ENCODE measurements at regions not wholly inside any gene's neighbourhood (a gene's known extent, or its start where the extent isn't known, plus 50 kb on each side); places are given as distances from the start of the nearest gene placed in this dataset.

DNA sequence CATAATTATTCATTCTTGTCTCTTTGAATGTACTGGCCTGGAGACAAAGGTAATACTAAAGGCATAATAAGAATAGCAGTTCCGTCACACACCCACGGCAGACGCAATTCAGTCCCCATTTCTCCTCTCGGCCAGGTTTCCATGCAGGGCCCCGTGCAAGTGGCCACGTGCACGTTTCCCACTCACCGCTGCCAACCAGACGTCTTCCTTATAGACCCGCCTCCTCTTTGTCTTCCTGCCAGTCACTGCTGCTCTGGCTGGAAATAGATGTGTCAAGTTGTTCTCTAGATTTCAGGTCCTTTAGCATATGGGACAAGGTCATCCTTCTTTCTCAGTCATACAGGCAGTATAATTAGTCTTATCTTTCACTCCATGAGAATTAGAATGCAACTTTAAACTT is 204.3 kb downstream of the SUCLA2 start (continued):
- TF ChIP-seq, protein P1, sequence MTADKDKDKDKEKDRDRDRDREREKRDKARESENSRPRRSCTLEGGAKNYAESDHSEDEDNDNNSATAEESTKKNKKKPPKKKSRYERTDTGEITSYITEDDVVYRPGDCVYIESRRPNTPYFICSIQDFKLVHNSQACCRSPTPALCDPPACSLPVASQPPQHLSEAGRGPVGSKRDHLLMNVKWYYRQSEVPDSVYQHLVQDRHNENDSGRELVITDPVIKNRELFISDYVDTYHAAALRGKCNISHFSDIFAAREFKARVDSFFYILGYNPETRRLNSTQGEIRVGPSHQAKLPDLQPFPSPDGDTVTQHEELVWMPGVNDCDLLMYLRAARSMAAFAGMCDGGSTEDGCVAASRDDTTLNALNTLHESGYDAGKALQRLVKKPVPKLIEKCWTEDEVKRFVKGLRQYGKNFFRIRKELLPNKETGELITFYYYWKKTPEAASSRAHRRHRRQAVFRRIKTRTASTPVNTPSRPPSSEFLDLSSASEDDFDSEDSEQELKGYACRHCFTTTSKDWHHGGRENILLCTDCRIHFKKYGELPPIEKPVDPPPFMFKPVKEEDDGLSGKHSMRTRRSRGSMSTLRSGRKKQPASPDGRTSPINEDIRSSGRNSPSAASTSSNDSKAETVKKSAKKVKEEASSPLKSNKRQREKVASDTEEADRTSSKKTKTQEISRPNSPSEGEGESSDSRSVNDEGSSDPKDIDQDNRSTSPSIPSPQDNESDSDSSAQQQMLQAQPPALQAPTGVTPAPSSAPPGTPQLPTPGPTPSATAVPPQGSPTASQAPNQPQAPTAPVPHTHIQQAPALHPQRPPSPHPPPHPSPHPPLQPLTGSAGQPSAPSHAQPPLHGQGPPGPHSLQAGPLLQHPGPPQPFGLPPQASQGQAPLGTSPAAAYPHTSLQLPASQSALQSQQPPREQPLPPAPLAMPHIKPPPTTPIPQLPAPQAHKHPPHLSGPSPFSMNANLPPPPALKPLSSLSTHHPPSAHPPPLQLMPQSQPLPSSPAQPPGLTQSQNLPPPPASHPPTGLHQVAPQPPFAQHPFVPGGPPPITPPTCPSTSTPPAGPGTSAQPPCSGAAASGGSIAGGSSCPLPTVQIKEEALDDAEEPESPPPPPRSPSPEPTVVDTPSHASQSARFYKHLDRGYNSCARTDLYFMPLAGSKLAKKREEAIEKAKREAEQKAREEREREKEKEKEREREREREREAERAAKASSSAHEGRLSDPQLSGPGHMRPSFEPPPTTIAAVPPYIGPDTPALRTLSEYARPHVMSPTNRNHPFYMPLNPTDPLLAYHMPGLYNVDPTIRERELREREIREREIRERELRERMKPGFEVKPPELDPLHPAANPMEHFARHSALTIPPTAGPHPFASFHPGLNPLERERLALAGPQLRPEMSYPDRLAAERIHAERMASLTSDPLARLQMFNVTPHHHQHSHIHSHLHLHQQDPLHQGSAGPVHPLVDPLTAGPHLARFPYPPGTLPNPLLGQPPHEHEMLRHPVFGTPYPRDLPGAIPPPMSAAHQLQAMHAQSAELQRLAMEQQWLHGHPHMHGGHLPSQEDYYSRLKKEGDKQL (CRISPR knock-in tag; IDR thresholded peaks at IDR 0.05; ENCODE audit: low read depth), result no peak

DNA sequence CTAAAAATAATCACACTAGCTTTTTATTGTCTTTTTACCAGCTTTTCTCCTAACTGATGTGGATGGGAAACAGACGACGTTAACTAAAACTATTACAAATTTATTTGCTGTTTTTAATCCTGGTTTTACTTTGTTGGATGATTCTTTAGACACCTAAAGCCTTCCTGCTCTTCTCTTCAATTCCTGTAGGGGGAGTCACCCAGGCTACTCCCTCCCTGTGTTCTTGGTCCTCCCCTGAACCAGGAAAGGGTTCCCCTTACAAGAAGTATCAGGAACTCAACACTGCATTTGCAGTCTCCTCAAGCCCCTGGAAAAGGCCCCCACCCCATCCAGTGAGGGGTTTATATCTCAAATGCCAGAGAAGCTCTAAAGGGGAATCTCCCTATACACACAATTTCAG is 206.1 kb downstream of the SUCLA2 start:
- no peak for FAIRE-seq
- TF ChIP-seq ZNF850 (CRISPR knock-in tag; conservative IDR thresholded peaks at IDR 0.05) (no peak), ZSCAN22 (CRISPR knock-in tag; IDR thresholded peaks at IDR 0.05) (no peak), PAWR (CRISPR knock-in tag; IDR thresholded peaks at IDR 0.05; ENCODE audit: borderline replicate concordance) (no peak), STAG1 (CRISPR knock-in tag; IDR thresholded peaks at IDR 0.05) (peak; percentile 28; the same call in 1 of the 2 replicates)
- TF ChIP-seq, protein P2, sequence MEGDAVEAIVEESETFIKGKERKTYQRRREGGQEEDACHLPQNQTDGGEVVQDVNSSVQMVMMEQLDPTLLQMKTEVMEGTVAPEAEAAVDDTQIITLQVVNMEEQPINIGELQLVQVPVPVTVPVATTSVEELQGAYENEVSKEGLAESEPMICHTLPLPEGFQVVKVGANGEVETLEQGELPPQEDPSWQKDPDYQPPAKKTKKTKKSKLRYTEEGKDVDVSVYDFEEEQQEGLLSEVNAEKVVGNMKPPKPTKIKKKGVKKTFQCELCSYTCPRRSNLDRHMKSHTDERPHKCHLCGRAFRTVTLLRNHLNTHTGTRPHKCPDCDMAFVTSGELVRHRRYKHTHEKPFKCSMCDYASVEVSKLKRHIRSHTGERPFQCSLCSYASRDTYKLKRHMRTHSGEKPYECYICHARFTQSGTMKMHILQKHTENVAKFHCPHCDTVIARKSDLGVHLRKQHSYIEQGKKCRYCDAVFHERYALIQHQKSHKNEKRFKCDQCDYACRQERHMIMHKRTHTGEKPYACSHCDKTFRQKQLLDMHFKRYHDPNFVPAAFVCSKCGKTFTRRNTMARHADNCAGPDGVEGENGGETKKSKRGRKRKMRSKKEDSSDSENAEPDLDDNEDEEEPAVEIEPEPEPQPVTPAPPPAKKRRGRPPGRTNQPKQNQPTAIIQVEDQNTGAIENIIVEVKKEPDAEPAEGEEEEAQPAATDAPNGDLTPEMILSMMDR (CRISPR knock-in tag; IDR thresholded peaks at IDR 0.05), result peak; percentile 47
- CTCF ChIA-PET (ENCODE audit: low intra/inter-chr PET ratio, low total read pairs), result no interaction called here
- no peak overlapping the region for H3K4me3 ChIP-seq (replicated peaks in 1 of 3; ENCODE audit: insufficient read depth in 1 of 3, low read depth in 2 of 3, low read length in 3 of 3)
- 4% methylated on average over 2 of the region's 2 CpGs for WGBS (ENCODE audit: low lambda C conversion rate)
- H4K20me1 ChIP-seq (ENCODE audit: insufficient read depth, low read length), result no peaks in the 10 kb centered on the region
- no peak overlapping the region for H3K9ac ChIP-seq (ENCODE audit: insufficient read depth, low read depth, low read length)
- H3K9me3 ChIP-seq (ENCODE audit: low read length), result peaks cover 21% of the 10 kb centered on the region
- H3K36me3 ChIP-seq (replicated peaks in 1 of 2; ENCODE audit: control insufficient read depth in 1 of 2, insufficient read depth in 2 of 2, low read length in 2 of 2), result no peaks in the 10 kb centered on the region
- H3K27ac ChIP-seq (ENCODE audit: extremely low read length, insufficient read depth, low read length), result no peak overlapping the region
- no peak overlapping the region for H2AFZ ChIP-seq (ENCODE audit: low read length)
- POLR2A ChIA-PET, result no interaction called here
- H3K4me1 ChIP-seq (ENCODE audit: insufficient read depth, low read length), result no peaks in the 10 kb centered on the region
- no peaks in the 10 kb centered on the region for H3K27me3 ChIP-seq (ENCODE audit: control insufficient read depth in 1 of 2, insufficient read depth in 2 of 2, low read length in 2 of 2)
- ATAC-seq, result peak; percentile 76
- intact Hi-C loops (cut with micrococcal nuclease; ENCODE audit: unreplicated experiment), result loop anchor here (1.0 to 10.0 kb wide), 2 partner anchors 140 to 206 kb away; partner anchors contain the start of gene SUCLA2
- in situ Hi-C loops (cut with HindIII; ENCODE audit: extremely low pct_ligation_motif_present, low pct_unique_long_range_greater_than_20kb), result no loop called here
- H3K4me2 ChIP-seq (ENCODE audit: low read depth, low read length), result no peak overlapping the region
- no peaks in the 10 kb centered on the region for H3K79me2 ChIP-seq (ENCODE audit: insufficient read depth, low read length)
- BruUV-seq (replicated peaks), result no TSS peak
- DNase-seq (ENCODE audit: low spot score), result peak; percentile 7

All from HepG2 (cell line).